HepG2 (cell line): ENCODE measurements at regions not wholly inside any gene's neighbourhood (a gene's known extent, or its start where the extent isn't known, plus 50 kb on each side); places are given as distances from the start of the nearest gene placed in this dataset.

Experiments used
- ATAC-seq: fragments of 200-7000 bp; cut with Tn5 transposase; 3 replicates; pipeline ENCODE4 v1.9.1; 2020; ENCODE audit warnings: mild to moderate bottlenecking, moderate library complexity
- BruUV-seq: library from RNA; stranded (reverse); fragments of 400-500 nt; replicated peaks from 2 replicates; lab custom pipeline; 2021; lab: Mats Ljungman, UMichigan
- CTCF ChIA-PET: fragments of 300-600 bp; formaldehyde crosslinking; extraction: SDS; loops from one replicate; lab custom pipeline; 2021; ENCODE audit warnings: low total read pairs, inconsistent platforms, low intra/inter-chr PET ratio; lab: Yijun Ruan, JAX
- POLR2A ChIA-PET: fragments of 350-600 bp; sonication (Branson Sonifier 250); formaldehyde crosslinking; loops from one replicate; lab custom pipeline; 2020; ENCODE audit warnings: antibody characterized with exemption, inconsistent platforms; lab: Yijun Ruan, JAX
- DNase-seq: peaks from one replicate; pipeline ENCODE4 v3.0.0-alpha.2; 2015; ENCODE audit warnings: low spot score
- FAIRE-seq: peaks from 3 replicates; lab custom pipeline; 2011; peaks lifted over from hg19 to GRCh38; lab: Jason Lieb, UNC
- H2AFZ ChIP-seq: one replicate; pipeline ENCODE4 v1.6.1; 2011; ENCODE audit warnings: low read length, inconsistent platforms
- H3K27ac ChIP-seq: fragments of 300-600 bp; 3 replicates; pipeline ENCODE4 v1.8.0; 2011; ENCODE audit warnings: mixed run types, mild to moderate bottlenecking, mixed read lengths, low read length, inconsistent platforms; ENCODE audit not compliant: insufficient read depth; ENCODE audit errors: extremely low read length
- H3K27me3 ChIP-seq, 2 experiments: fragments of 200-600 bp in 1 of 2; 2 replicates in 1 of 2; 3 replicates in 1 of 2; pipeline versions ENCODE4 v1.6.0 to v1.8.0; 2011; ENCODE audit warnings: low read length in 2 of 2, mild to moderate bottlenecking in 2 of 2, moderate library complexity in 2 of 2, inconsistent platforms in 1 of 2; ENCODE audit not compliant: insufficient read depth in 2 of 2, control insufficient read depth in 1 of 2
- H3K36me3 ChIP-seq, 2 experiments: fragments of 200-600 bp in 1 of 2; replicated peaks in 1 of 2; 2 replicates in 1 of 2; 3 replicates in 1 of 2; pipeline versions ENCODE4 v1.5.1 to v1.8.0; 2011; ENCODE audit warnings: low read length in 2 of 2, inconsistent platforms in 1 of 2; ENCODE audit not compliant: insufficient read depth in 2 of 2, control insufficient read depth in 1 of 2
- H3K4me1 ChIP-seq: 2 replicates; pipeline ENCODE4 v1.5.1; 2012; ENCODE audit warnings: low read length, inconsistent platforms; ENCODE audit not compliant: insufficient read depth
- H3K4me2 ChIP-seq: 2 replicates; pipeline ENCODE4 v1.6.0; 2011; ENCODE audit warnings: low read depth, low read length, inconsistent platforms
- H3K4me3 ChIP-seq, 3 experiments: fragments of 200-600 bp in 1 of 3; sonication (generic), shearing (Covaris generic) in 1 of 3; replicated peaks in 1 of 3; 2 replicates each; pipeline ENCODE4 v1.5.1; 2011 to 2016; ENCODE audit warnings: low read length in 3 of 3, inconsistent platforms in 2 of 3, low read depth in 2 of 3, mild to moderate bottlenecking in 2 of 3, control low read depth in 1 of 3, mixed read lengths in 1 of 3; ENCODE audit not compliant: insufficient read depth in 1 of 3
- H3K79me2 ChIP-seq: one replicate; pipeline ENCODE4 v1.6.1; 2011; ENCODE audit warnings: low read length, inconsistent platforms; ENCODE audit not compliant: insufficient read depth
- H3K9ac ChIP-seq: 2 replicates; pipeline ENCODE4 v1.6.0; 2011; ENCODE audit warnings: mild to moderate bottlenecking, low read depth, low read length, inconsistent platforms; ENCODE audit not compliant: insufficient read depth
- H3K9me3 ChIP-seq: 2 replicates; pipeline ENCODE4 v1.5.1; 2012; ENCODE audit warnings: mild to moderate bottlenecking, low read length
- H4K20me1 ChIP-seq: 2 replicates; pipeline ENCODE4 v1.6.0; 2011; ENCODE audit warnings: inconsistent platforms, mild to moderate bottlenecking, low read length, moderate library complexity; ENCODE audit not compliant: insufficient read depth
- BRCA1 ChIP-seq: sonication (generic); formaldehyde crosslinking; IDR thresholded peaks from 2 replicates; pipeline ENCODE4 v1.4.0; 2020; ENCODE audit warnings: missing genetic modification reagents
- DPF2 ChIP-seq: sonication (generic); formaldehyde crosslinking; IDR thresholded peaks from 2 replicates; pipeline ENCODE4 v1.4.0; 2020; ENCODE audit warnings: mild to moderate bottlenecking, low read depth, missing genetic modification reagents, borderline replicate concordance
- HNRNPK ChIP-seq: fragments of 200-400 bp; formaldehyde crosslinking; IDR thresholded peaks from 2 replicates; pipeline ENCODE4 v1.6.1; 2018; ENCODE audit warnings: low read length, low read depth, moderate library complexity, mild to moderate bottlenecking; ENCODE audit not compliant: poor library complexity, severe bottlenecking
- KLF16 ChIP-seq, 2 experiments: sonication (generic) in 1 of 2; formaldehyde crosslinking in 1 of 2; IDR thresholded peaks; 2 replicates each; pipeline versions ENCODE4 v1.6.1 to v1.8.0; 2016 to 2023; ENCODE audit warnings: missing genetic modification reagents in 2 of 2, missing compliant biosample characterization in 1 of 2
- POLR2AphosphoS5 ChIP-seq: IDR thresholded peaks from 2 replicates; pipeline ENCODE4 v1.6.1; 2012; ENCODE audit warnings: low read depth, low read length
- SSRP1 ChIP-seq: IDR thresholded peaks from 2 replicates; pipeline ENCODE4 v1.6.1; 2016; ENCODE audit warnings: control low read depth
- ZFY ChIP-seq: sonication (generic); formaldehyde crosslinking; IDR thresholded peaks from 2 replicates; pipeline ENCODE4 v1.4.0; 2020; ENCODE audit warnings: missing genetic modification reagents
- ZNF121 ChIP-seq: sonication (generic); formaldehyde crosslinking; IDR thresholded peaks from 2 replicates; pipeline ENCODE4 v1.5.0; 2020; ENCODE audit warnings: mild to moderate bottlenecking, missing genetic modification reagents
- ZNF747 ChIP-seq: sonication (generic); formaldehyde crosslinking; IDR thresholded peaks from 2 replicates; pipeline ENCODE4 v1.8.1; 2023; ENCODE audit warnings: missing genetic modification reagents, mild to moderate bottlenecking, borderline replicate concordance
- WGBS: methylation state at CpG from one replicate; pipeline ENCODE4 v1.1.6; 2017; ENCODE audit warnings: low lambda C conversion rate; 5-methylcytosine and 5-hydroxymethylcytosine counted together
- in situ Hi-C: cut with HindIII; loops from 2 replicates; pipeline ENCODE4 v1.10.0; 2017; ENCODE audit warnings: low pct_unique_long_range_greater_than_20kb; ENCODE audit not compliant: extremely low pct_ligation_motif_present
- intact Hi-C: fragments of 100-400 bp; cut with micrococcal nuclease; formaldehyde crosslinking; loops from one replicate; pipeline ENCODE4 v1.10.0; 2022; ENCODE audit not compliant: unreplicated experiment
- TF ChIP-seq, protein P1 (sequence below): sonication (generic); formaldehyde crosslinking; IDR thresholded peaks from 2 replicates; pipeline ENCODE4 v1.5.0; 2020; ENCODE audit warnings: missing genetic modification reagents
- TF ChIP-seq, protein P2 (sequence below): sonication (generic); formaldehyde crosslinking; IDR thresholded peaks from 2 replicates; pipeline ENCODE4 v1.4.0; 2020; ENCODE audit warnings: missing genetic modification reagents
- TF ChIP-seq, protein P3 (sequence below): IDR thresholded peaks from 2 replicates; pipeline ENCODE4 v1.6.1; 2016; ENCODE audit warnings: low read depth

DNA sequence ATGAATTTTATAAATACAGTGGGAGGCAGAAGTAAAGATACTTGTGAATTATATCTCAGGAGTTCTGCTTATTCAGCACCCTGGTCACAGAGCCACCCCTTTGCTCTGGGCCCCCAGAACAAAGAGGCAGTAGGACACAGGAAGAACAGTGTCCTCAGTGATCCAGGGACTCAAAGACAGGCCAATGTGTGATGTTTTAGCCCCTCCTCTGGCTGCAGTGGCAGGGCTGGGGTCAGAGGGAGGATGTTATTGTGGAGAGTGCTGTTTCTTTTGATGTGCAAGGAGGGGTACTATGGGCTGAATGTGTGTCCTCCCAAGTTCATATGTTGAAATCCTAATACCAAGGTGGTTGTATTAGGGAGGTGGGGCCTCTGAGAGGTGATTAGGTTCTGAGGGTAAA, 74.1 kb upstream of the MAP3K7 start (continued):
- TF ChIP-seq, protein P1, sequence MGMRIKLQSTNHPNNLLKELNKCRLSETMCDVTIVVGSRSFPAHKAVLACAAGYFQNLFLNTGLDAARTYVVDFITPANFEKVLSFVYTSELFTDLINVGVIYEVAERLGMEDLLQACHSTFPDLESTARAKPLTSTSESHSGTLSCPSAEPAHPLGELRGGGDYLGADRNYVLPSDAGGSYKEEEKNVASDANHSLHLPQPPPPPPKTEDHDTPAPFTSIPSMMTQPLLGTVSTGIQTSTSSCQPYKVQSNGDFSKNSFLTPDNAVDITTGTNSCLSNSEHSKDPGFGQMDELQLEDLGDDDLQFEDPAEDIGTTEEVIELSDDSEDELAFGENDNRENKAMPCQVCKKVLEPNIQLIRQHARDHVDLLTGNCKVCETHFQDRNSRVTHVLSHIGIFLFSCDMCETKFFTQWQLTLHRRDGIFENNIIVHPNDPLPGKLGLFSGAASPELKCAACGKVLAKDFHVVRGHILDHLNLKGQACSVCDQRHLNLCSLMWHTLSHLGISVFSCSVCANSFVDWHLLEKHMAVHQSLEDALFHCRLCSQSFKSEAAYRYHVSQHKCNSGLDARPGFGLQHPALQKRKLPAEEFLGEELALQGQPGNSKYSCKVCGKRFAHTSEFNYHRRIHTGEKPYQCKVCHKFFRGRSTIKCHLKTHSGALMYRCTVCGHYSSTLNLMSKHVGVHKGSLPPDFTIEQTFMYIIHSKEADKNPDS (CRISPR knock-in tag): no peak

DNA sequence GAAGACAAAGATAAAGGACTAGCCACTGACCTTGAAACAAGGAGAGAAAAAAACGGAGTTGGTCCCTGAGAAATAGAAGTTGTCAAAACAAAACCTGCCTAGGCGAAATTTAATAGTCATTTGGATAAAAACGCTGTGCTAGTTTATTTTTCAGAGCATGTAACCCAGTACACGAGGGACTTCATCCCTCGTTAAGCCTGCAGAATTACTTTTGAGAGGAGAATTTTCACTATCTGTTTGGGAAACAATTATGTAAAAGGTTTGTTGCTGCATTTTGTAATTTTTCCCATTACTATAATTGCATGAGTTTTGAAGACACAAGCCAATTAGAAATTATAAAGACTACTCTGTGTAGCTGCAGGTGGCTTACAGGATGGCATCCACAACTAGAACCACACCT, 71.6 kb upstream of the MAP3K7 start:
- Histone ChIP-seq H3K4me3 (no peak overlapping the region), H4K20me1 (no peaks in the 10 kb centered on the region), H3K4me2 (no peak overlapping the region), H3K79me2 (no peaks in the 10 kb centered on the region), H3K9me3 (no peaks in the 10 kb centered on the region), H3K27me3 (peaks cover 0 to 8% of the 10 kb centered on the region in 2 experiments; a peak in 1 of 5 replicates), H3K4me1 (no peaks in the 10 kb centered on the region), H3K27ac (no peak overlapping the region), H3K9ac (no peak overlapping the region), H3K36me3 (no peaks in the 10 kb centered on the region), H2AFZ (no peak overlapping the region)
- intact Hi-C loops (no loop called here), in situ Hi-C loops (no loop called here)
- ChIA-PET CTCF (no interaction called here), POLR2A (no interaction called here)
- ATAC-seq (no peak), FAIRE-seq (no peak), DNase-seq (no peak)
- 0% methylated on average over 5 of the region's 5 CpGs for WGBS
- no TSS peak for BruUV-seq
- TF ChIP-seq POLR2AphosphoS5: no peak
- TF ChIP-seq BRCA1 (CRISPR knock-in tag): no peak
- no peak for TF ChIP-seq HNRNPK
- TF ChIP-seq, protein P2, sequence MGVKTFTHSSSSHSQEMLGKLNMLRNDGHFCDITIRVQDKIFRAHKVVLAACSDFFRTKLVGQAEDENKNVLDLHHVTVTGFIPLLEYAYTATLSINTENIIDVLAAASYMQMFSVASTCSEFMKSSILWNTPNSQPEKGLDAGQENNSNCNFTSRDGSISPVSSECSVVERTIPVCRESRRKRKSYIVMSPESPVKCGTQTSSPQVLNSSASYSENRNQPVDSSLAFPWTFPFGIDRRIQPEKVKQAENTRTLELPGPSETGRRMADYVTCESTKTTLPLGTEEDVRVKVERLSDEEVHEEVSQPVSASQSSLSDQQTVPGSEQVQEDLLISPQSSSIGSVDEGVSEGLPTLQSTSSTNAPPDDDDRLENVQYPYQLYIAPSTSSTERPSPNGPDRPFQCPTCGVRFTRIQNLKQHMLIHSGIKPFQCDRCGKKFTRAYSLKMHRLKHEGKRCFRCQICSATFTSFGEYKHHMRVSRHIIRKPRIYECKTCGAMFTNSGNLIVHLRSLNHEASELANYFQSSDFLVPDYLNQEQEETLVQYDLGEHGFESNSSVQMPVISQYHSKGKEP: no peak
- TF ChIP-seq SSRP1 (CRISPR knock-in tag): no peak
- TF ChIP-seq ZFY: no peak
- TF ChIP-seq ZNF121 (CRISPR knock-in tag): no peak
- TF ChIP-seq DPF2 (CRISPR knock-in tag): no peak
- TF ChIP-seq, protein P3, sequence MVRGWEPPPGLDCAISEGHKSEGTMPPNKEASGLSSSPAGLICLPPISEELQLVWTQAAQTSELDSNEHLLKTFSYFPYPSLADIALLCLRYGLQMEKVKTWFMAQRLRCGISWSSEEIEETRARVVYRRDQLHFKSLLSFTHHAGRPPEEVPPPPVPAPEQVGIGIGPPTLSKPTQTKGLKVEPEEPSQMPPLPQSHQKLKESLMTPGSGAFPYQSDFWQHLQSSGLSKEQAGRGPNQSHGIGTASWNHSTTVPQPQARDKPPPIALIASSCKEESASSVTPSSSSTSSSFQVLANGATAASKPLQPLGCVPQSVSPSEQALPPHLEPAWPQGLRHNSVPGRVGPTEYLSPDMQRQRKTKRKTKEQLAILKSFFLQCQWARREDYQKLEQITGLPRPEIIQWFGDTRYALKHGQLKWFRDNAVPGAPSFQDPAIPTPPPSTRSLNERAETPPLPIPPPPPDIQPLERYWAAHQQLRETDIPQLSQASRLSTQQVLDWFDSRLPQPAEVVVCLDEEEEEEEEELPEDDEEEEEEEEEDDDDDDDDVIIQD (CRISPR knock-in tag): no peak
- no peak for TF ChIP-seq ZNF747
- no peak for TF ChIP-seq KLF16 (CRISPR knock-in tag; IDR thresholded peaks at IDR 0.05)
